ENCODE measurements at regions not wholly inside any gene's neighbourhood (a gene's known extent, or its start where the extent isn't known, plus 50 kb on each side); places are given as distances from the start of the nearest gene placed in this dataset.
"Not testable (repeated sequence)": the region's sequence is repeated elsewhere in the genome, so short reads cannot be mapped to it uniquely, and the experiment has no call there.

DNA sequence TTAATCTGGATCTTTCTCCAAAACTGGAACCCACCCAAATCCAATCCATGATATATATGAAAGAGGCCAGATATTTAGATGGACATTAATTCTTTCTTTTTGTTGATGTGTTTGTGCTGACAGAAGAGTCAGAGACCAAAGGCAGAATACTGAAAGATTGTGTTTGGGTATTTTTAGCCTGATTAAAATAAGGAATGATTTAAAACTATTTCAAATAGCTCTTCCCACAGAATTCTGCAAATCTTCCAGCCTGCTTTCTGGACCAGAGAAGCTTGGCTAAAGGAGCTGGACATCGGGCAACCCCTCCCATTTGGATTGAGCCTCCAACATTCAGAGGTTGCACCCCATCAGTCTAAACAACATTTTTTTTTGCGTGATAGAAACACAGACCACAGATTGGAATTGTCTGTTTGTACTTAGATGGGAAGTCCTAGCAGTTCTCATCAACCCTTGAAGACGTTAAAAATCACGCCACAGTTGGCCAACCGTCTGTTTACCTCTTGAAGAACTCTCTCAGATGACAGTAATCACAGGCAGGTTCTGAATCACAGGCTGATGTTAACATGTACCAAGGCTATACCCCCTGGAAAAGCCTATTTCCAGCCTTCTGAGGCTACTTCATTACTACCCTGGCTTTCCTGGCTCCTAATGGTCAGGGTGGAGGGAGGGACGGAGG lies 155.2 kb upstream of the NRP1 start:
- DNase-seq: no peak

DNA sequence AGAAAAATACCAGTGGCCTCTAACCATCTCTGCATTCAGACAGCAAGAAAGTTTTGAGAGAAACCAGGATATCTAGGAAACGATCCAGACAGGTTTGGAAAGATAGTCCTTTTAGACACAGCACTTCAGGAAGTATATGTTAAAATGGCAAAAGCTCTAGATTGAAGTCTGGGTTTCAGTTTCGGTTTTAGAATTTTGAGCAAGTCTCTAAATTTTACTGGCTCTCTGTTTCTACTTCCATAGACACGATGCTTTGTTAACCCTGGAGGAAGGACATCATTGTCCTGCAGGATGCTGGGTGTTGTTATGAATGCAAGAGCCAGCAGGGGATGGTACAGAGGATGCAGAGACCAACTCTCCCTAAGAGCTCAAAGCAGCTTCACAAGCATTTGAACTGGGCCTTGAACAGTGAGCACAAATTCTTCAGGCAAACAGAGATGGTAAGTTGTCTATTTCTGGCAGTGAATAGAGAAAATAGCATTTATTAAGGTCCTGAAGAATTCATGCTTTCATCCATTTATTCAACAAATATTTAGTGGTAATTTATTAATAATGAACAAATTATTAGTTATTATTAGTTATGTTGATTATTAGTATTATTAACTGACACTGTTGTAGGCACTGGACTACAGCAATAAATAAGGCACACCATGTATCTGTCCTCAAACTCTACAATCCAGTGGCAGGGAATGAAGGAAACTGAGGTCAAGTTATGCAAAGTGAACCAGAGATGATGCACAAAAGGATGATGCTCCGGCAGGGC lies 152.7 kb upstream of the NRP1 start:
- no peak for DNase-seq

DNA sequence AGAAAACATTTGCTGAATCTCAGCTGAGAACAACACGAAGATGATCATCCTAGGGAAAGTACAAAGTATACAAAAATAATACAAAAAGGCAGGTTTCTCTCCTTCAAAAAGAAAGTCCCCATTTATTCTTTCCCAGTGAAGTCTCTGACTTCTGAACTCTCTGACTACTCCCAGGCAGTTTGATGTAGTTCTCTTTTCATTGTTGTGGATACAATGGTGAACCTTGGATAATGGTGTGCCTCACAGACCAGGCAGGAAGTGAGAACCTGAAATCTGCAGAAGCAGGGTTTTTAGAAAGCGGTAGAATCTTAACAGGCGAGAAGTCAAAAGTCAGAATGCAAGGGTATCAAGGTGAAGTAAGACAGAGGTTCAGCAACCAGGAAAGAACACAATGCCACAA lies 150.8 kb upstream of the NRP1 start:
- DNase-seq: no peak

DNA sequence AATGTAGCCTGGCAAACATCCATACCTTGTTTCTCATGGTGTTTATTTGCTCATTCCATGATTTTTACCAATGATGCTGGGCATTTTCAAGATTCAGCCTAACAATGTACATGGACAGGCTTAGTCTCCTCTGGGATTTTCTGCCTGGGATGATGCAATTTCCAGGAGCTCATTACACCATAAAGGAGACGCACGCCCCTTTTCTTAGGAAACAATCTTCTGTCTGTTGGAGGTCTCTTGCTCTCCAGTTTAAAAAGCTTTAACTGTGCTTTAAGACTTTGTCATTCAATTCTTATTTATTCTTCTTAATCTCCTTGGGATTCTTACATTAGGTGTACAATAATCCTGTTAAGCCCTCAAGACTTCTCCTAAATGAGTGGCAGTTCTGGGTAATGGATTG lies 150.3 kb upstream of the NRP1 start:
- DNase-seq: no peak

GRCh38 chr10:33483816-33484190 lies 149.3 kb upstream of the NRP1 start:
- no peak for DNase-seq

- DNase-seq: no peak
Observed at GRCh38 chr10:33483124-33483815, 148.8 kb upstream of the NRP1 start.

GRCh38 chr10:33482486-33482885 lies 148.0 kb upstream of the NRP1 start:
- no peak for DNase-seq

GRCh38 chr10:33481184-33481583 lies 146.7 kb upstream of the NRP1 start:
- DNase-seq: no peak

DNA sequence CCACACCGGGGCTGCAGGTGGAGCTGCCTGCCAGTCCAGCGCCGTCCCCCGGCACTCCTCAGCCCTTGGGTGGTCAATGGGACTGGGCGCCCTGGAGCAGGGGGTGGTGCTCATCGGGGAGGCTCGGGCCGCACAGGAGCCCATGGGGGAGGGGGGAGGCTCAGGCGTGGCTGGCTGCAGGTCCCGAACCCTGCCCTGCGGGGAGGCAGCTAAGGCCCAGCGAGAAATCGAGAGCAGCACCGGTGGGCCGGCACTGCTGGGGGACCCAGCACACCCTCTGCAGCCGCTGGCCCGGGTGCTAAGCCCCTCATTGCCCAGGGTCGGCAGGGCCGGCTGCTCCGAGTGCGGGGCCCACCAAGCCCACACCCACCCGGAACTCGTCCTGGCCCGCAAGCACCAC lies 145.9 kb upstream of the NRP1 start:
- DNase-seq: not testable (repeated sequence)

DNA sequence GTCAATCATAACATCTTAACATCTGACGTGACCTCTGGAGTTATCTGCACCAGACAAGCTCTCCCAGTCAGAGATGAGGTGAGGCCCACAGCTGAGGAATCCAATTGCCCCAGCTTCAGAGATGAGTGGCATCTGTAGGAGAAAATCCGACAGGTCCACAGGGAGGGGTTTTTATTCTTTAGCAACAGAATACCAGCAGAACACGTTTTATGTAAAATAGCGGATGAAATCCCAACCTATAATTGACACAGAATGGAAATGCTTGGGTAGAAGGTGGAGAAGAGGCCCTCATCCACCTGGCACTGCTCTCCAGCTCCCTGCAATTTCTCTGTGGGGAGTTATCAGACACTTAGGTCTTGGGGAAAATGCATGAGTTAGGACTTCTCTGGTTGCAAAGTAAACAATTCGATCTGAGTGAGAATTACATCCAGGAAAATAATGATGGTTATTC lies 144.2 kb upstream of the NRP1 start:
- DNase-seq: no peak

DNA sequence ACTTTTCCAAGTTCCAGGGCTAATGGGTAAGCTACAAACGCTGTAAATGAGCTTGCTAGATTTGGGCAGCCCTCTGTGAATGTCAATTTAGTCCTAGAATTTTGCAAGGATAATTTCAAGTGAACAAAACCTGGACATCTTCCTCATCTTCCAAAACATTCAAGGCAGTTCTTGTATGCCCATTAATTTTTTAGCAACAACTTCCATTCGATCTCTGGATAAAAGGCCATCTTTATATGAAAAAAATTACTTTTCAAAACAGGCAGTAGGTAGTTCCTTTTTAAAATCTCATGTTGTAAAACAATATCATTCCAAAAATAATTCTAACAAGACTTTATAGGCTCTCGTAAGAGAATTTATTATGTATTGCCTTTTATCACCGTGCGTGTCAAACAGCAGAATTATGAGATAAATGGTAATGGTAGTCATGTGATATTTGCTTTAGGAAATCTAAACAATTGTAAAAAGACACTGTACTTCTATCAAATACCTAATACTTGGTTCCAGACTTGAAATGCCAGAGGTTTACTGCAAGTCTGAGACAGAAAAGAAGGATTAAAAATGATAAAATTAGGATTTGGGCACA lies 143.7 kb upstream of the NRP1 start:
- DNase-seq: no peak

- no peak for DNase-seq
Observed at GRCh38 chr10:33477291-33478088, 143.0 kb upstream of the NRP1 start.

DNA sequence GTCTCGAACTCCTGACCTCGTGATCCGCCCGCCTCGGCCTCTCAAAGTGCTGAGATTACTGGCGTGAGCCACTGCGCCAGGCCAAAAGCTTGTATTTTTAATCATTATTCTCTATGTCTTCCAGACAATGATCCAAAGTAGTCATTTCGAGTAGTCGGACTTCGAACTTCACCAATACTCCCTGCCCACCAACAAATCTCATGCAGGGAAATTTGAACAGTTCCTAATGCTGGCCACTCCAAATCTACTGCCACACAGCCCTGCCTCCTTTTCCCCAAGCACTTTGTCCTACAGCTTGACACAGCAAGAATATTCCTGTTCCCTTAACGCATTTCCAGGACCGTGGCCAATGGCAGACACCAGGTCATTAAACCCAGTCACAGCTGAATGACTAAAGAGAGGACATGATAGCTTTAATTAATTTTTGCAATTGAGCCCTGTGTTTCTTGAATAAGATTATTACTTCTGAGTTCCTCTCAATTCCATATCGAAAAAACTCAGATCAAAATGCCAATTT lies 142.3 kb upstream of the NRP1 start:
- DNase-seq: no peak

DNA sequence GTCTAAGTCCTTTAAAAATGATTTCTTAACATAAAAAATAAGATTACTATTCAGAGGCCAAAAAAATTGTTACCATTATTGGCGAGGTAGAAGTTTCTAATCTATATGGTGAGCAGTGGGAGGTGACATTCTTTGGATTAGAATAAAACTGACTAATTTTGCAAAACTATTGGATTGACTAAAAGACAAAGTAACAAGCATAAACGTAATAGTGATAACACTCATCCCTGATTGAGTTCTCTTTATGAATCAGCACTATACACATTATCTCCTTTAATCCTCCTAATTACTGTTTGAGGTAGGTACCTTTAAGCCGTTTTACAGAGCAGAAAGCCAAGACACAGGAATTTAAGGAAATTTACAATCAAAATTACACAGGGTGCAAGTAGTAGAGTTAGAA lies 139.2 kb upstream of the NRP1 start:
- DNase-seq: no peak

DNA sequence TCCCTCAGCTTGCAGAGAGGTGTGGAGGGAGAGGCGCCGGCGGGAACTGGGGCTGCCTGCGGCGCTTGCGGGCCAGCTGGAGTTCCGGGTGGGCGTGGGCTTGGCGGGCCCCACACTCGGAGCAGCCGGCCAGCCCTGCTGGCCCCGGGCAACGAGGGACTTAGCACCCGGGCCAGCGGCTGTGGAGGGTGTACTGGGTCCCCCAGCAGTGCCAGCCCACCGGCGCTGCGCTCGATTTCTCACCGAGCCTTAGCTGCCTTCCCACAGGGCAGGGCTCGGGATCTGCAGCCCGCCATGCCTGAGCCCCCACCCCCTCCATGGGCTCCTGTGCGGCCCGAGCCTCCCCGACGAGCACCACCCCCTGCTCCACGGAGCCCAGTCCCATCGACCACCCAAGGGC lies 133.5 kb upstream of the NRP1 start:
- not testable (repeated sequence) for DNase-seq

DNA sequence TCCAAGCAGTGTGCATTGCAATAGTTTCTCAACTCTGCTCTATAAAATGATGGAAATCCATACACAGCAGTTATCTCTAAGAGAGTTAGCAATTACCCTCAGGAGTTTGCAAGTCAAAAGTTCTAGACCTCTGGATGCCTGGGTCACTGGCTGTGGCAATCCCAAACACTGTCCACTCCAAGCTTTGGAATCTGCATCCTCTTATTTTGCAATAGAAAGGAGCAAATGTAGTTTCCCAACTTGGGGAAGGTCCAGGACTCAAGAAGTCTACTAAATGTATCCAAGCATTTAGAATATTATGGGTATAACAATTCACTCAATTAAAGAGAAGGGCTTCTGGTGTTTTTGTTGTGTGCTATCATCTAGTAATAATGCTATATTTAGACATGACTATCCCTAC lies 131.3 kb upstream of the NRP1 start:
- DNase-seq: no peak

- no peak for DNase-seq
Observed at GRCh38 chr10:33463011-33463410, 128.5 kb upstream of the NRP1 start.

- DNase-seq: no peak
Observed at GRCh38 chr10:33461295-33461640, 126.8 kb upstream of the NRP1 start.

- DNase-seq: no peak
Observed at GRCh38 chr10:33460505-33461294, 126.2 kb upstream of the NRP1 start.

GRCh38 chr10:33459602-33460001 lies 125.1 kb upstream of the NRP1 start:
- no peak for DNase-seq

GRCh38 chr10:33455029-33455428 lies 120.6 kb upstream of the NRP1 start:
- no peak for DNase-seq

DNA sequence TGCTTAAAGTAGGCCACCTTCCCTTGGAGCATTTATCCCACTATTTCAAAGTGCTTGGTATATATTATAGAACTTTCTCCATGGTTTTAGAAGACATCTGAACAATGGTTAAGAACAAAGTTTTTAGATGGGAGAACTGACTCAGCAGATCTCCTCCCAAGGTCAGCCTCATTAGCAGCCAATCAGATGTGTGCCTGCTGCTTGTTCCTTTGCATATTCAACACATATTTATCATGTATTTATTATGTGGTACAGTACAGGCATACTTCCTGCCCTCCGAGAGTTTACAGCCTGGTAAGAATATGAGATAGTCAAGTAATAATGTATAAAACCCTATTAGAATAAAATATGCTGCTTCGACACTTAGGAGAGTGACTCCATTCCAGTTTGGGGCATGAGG lies 120.1 kb upstream of the NRP1 start:
- DNase-seq: no peak

All from hematopoietic multipotent progenitor cell treated with erythropoietin and hydrocortisone succinate and interleukin-3 and kit ligand, for 4 days (in vitro differentiated cells).